Mucosa of descending colon (tissue), 3 donors: ENCODE measurements at regions not wholly inside any gene's neighbourhood (a gene's known extent, or its start where the extent isn't known, plus 50 kb on each side); places are given as distances from the start of the nearest gene placed in this dataset.

ENCODE experiments used
- ATAC-seq: fragments of 200-7000 bp; cut with Tn5 transposase; one replicate; pipeline ENCODE4 v1.9.1; 2020; ENCODE audit warnings: mild to moderate bottlenecking, moderate library complexity
- DNase-seq, 3 donors: peaks; one replicate each; pipeline ENCODE4 v3.0.0-alpha.2; 2020
- H3K36me3 ChIP-seq: fragments of 200-600 bp; one replicate; pipeline ENCODE4 v1.8.0; 2021; ENCODE audit warnings: low read depth, mild to moderate bottlenecking
- H3K4me1 ChIP-seq: fragments of 200-600 bp; one replicate; pipeline ENCODE4 v1.8.0; 2021; ENCODE audit warnings: low read depth, mild to moderate bottlenecking
- H3K4me3 ChIP-seq: fragments of 200-600 bp; one replicate; pipeline ENCODE4 v1.8.0; 2021; ENCODE audit warnings: mild to moderate bottlenecking
- H3K9me3 ChIP-seq: fragments of 200-600 bp; one replicate; pipeline ENCODE4 v1.8.0; 2021; ENCODE audit warnings: mild to moderate bottlenecking
- intact Hi-C, 2 donors: fragments of 100-400 bp; cut with DNase I in 1 of 2; cut with micrococcal nuclease in 1 of 2; formaldehyde crosslinking; loops; one replicate each; pipeline versions ENCODE4 v1.11.0 to v1.11.1; 2022; cut with DNase I, micrococcal nuclease
- TF ChIP-seq, protein P1 (sequence below): fragments of 200-600 bp; IDR thresholded peaks from one replicate; pipeline ENCODE4 v1.8.0; 2022; ENCODE audit warnings: antibody characterized with exemption, mild to moderate bottlenecking
- donor health status: DM: no; HTN: no; CAD: no; lungs with moderate emphysema.
- donor health status: DM: no; HTN: no; CAD: no.
- donor health status: DM: no; HTN: yes; CAD: no.

DNA sequence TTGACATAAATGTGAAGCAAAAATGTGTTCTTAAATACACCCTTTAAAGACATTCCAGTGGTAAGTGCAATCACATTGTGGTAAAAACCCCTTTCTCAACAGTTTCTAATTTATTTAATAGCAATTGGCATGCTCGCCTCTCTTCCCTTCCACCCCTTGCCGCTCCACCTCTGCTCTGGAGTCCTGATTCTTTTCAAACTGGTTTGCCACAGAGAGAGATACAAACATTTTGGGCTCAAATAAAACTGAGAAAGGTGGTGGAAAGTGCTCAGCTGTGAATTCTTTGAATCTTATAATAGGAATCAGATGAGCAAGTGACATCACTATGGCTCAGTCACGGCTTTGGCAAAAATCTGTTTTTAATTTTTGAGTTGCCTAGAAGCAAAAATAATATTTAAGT lies 993.9 kb downstream of the GALC start:
- no peak for ATAC-seq
- H3K36me3 ChIP-seq: no peaks in the 10 kb centered on the region
- H3K4me1 ChIP-seq: no peaks in the 10 kb centered on the region
- intact Hi-C loops: no loop called here
- peaks cover 21% of the 10 kb centered on the region for H3K9me3 ChIP-seq
- H3K4me3 ChIP-seq: no peak overlapping the region
- TF ChIP-seq, protein P1, sequence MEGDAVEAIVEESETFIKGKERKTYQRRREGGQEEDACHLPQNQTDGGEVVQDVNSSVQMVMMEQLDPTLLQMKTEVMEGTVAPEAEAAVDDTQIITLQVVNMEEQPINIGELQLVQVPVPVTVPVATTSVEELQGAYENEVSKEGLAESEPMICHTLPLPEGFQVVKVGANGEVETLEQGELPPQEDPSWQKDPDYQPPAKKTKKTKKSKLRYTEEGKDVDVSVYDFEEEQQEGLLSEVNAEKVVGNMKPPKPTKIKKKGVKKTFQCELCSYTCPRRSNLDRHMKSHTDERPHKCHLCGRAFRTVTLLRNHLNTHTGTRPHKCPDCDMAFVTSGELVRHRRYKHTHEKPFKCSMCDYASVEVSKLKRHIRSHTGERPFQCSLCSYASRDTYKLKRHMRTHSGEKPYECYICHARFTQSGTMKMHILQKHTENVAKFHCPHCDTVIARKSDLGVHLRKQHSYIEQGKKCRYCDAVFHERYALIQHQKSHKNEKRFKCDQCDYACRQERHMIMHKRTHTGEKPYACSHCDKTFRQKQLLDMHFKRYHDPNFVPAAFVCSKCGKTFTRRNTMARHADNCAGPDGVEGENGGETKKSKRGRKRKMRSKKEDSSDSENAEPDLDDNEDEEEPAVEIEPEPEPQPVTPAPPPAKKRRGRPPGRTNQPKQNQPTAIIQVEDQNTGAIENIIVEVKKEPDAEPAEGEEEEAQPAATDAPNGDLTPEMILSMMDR: no peak
- no peak for DNase-seq

DNA sequence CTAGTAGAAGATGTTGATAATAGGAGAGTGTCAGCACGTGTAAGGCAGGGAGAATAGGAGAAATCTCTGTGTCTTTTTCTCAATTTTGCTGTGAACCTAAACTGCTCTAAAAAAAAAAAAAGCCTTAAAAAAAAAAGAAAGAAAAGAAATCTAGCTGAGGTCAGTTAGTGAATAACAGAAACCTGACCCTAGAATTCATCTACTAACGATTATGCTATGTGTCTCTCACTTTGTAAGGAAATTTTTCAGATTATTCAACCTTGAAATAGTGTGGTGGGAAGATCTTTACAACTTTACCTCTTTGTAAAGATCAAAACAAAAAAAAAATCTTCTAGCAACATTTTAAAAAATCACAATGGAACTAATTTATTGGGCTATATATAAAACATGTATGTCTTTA lies 995.7 kb downstream of the GALC start:
- peaks cover 31% of the 10 kb centered on the region for H3K9me3 ChIP-seq
- no peak for DNase-seq

DNA sequence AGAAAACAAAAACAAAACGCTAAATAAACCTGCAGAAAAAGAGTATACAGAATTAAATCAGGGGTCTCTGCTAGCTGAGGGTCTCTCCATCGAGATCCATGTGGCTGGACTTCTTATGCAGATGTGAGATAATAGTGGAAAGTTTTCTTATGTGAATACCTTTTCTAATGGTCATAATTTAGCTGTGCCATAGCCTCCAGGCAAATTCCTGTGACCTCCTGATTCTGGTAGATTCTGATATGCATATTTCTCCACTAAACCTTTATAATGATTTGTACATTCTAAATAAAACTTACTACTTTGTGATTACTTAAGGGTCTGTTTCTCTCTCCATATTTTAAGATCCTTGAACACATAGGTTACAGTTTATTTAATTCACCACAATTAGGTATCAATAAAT lies 1002.6 kb downstream of the GALC start:
- H3K4me3 ChIP-seq: no peak overlapping the region
- TF ChIP-seq, protein P1: no peak
- intact Hi-C loops: no loop called here
- H3K36me3 ChIP-seq: no peaks in the 10 kb centered on the region
- peaks cover 36% of the 10 kb centered on the region for H3K9me3 ChIP-seq
- no peak for ATAC-seq
- H3K4me1 ChIP-seq: no peaks in the 10 kb centered on the region
- DNase-seq: no peak

More for the DNA sequence above, 995.7 kb downstream of the GALC start:
- TF ChIP-seq, protein P1: no peak
- H3K36me3 ChIP-seq: no peaks in the 10 kb centered on the region
- H3K4me1 ChIP-seq: no peaks in the 10 kb centered on the region
- no peak for ATAC-seq
- intact Hi-C loops: no loop called here
- H3K4me3 ChIP-seq: no peak overlapping the region

DNA sequence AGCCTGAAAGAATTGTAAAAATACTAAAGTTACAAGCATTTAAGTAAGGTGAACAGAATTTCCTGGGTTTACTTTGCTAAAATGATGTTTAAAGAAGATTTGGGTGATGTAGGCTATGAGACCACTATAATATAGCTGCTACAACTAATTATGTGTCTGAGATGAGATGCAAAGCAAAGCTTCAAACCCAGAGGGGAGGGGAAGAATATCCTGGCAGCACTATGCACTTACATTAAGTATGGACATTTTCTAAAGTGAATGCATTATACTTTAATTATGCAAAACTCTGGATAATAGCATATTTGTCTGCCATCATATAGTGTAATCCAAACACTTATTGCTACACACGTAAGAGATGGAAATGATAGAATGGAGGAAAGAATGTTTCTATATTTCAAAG lies 1003.7 kb downstream of the GALC start:
- intact Hi-C loops: no loop called here
- peaks cover 36% of the 10 kb centered on the region for H3K9me3 ChIP-seq
- DNase-seq: no peak
- H3K4me1 ChIP-seq: no peaks in the 10 kb centered on the region
- no peak overlapping the region for H3K4me3 ChIP-seq
- no peak for ATAC-seq
- TF ChIP-seq, protein P1: no peak
- H3K36me3 ChIP-seq: no peaks in the 10 kb centered on the region

DNA sequence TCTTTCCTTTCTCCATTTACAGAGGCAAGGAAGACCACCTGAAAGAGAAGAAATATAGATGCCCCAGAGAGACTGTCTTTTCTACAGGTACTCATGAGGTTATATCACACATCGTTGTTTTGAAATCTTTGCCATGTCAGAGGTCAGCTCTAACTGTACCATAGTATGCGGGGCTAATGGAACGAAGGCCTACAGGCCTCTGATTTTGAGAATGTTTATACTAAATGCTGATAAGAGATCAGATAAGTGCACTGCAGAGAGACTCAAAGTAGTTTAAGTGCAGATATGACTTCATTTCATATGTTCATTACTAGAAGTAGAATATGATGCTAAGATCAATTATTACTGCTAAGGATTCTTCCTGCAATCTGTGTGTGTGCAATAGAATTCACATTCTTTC lies 1005.0 kb downstream of the GALC start:
- TF ChIP-seq, protein P1: no peak
- no peak overlapping the region for H3K4me3 ChIP-seq
- no peaks in the 10 kb centered on the region for H3K4me1 ChIP-seq
- no peaks in the 10 kb centered on the region for H3K36me3 ChIP-seq
- H3K9me3 ChIP-seq: peaks cover 37% of the 10 kb centered on the region
- ATAC-seq (no peak), DNase-seq (no peak)
- intact Hi-C loops: no loop called here

DNA sequence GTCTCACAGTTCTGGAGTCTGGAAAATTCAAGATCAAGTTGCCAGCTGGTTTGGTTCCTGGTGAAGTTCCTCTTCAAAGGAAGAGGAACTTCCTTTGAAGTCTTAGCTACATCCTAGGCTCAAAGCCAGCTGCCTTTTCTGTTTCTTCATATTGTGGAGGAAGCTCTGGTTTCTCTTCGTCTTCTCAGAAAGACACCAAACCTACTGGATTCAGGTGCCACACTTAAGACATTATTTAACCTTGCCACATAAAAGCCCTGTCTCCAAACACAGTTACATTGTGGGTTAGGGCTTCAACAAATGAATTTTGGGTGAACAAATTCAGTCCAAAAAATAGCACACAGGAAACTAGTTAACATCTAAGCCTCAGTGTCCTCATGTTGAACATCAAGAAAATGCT lies 1019.8 kb downstream of the GALC start:
- no peaks in the 10 kb centered on the region for H3K4me1 ChIP-seq
- TF ChIP-seq, protein P1: no peak
- intact Hi-C loops: no loop called here
- DNase-seq (no peak), ATAC-seq (no peak)
- H3K36me3 ChIP-seq: no peaks in the 10 kb centered on the region
- no peak overlapping the region for H3K4me3 ChIP-seq
- peaks cover 53% of the 10 kb centered on the region for H3K9me3 ChIP-seq
